ENCODE measurements at regions not wholly inside any gene's neighbourhood (a gene's known extent, or its start where the extent isn't known, plus 50 kb on each side); places are given as distances from the start of the nearest gene placed in this dataset.
A peak's percentile ranks its signal among the peaks of the same experiment; 100 is the strongest.

GRCh38 chr20:21573259-21573658 is 59.4 kb upstream of the NKX2-2 start:
- BruUV-seq (replicated peaks), result no TSS peak
- CTCF ChIA-PET, result interaction anchor here (0.5 to 6.5 kb wide), 32 partner anchors 8 to 1252 kb away, joined by 3 to 99 read pairs (median 6); no protein-coding TSS in a partner anchor
- H3K9me3 Mint-ChIP-seq (ENCODE audit: unreplicated experiment), result no peaks in the 10 kb centered on the region

GRCh38 chr20:21571841-21572690 is 58.2 kb upstream of the NKX2-2 start:
- ChIA-PET CTCF (interaction anchor here (0.6 to 6.5 kb wide), 81 partner anchors 8 to 1601 kb away, joined by 3 to 99 read pairs (median 5); no protein-coding TSS in a partner anchor), POLR2A (interaction anchor here (0.9 to 1.2 kb wide), 2 partner anchors 11 to 37 kb away, joined by 3 read pairs; no protein-coding TSS in a partner anchor)
- Mint-ChIP-seq H3K27ac (ENCODE audit: low read depth, unreplicated experiment) (no peak overlapping the region), H3K4me3 (ENCODE audit: unreplicated experiment) (no peak overlapping the region), H3K27me3 (ENCODE audit: insufficient read depth, unreplicated experiment) (peaks cover 34% of the 10 kb centered on the region), H3K4me1 (ENCODE audit: insufficient read depth, unreplicated experiment) (no peaks in the 10 kb centered on the region), H3K9me3 (ENCODE audit: unreplicated experiment) (no peaks in the 10 kb centered on the region), H3K36me3 (ENCODE audit: insufficient read depth, unreplicated experiment) (no peaks in the 10 kb centered on the region)
- peak; percentile 90 for TF ChIP-seq CTCF (IDR thresholded peaks at IDR 0.05; ENCODE audit: unreplicated experiment)
- peak; percentile 28 for DNase-seq (ENCODE audit: unreplicated experiment)
- intact Hi-C loops (cut with micrococcal nuclease), result loop anchor here (1.0 to 10.0 kb wide), 5 partner anchors 42 to 735 kb away; no protein-coding TSS in a partner anchor
- no TSS peak for BruUV-seq (replicated peaks)

More at GRCh38 chr20:21573259-21573658, 59.4 kb upstream of the NKX2-2 start:
- peaks cover 29% of the 10 kb centered on the region for H3K27me3 Mint-ChIP-seq (ENCODE audit: insufficient read depth, unreplicated experiment)
- no peaks in the 10 kb centered on the region for H3K4me1 Mint-ChIP-seq (ENCODE audit: insufficient read depth, unreplicated experiment)
- DNase-seq (ENCODE audit: unreplicated experiment), result no peak
- H3K36me3 Mint-ChIP-seq (ENCODE audit: insufficient read depth, unreplicated experiment), result no peaks in the 10 kb centered on the region
- TF ChIP-seq CTCF (IDR thresholded peaks at IDR 0.05; ENCODE audit: unreplicated experiment), result no peak
- no peak overlapping the region for H3K4me3 Mint-ChIP-seq (ENCODE audit: unreplicated experiment)
- POLR2A ChIA-PET, result no interaction called here
- H3K27ac Mint-ChIP-seq (ENCODE audit: low read depth, unreplicated experiment), result no peak overlapping the region
- intact Hi-C loops (cut with micrococcal nuclease), result loop anchor here (2.0 to 10.0 kb wide), 2 partner anchors 68 to 708 kb away; no protein-coding TSS in a partner anchor

- H3K4me1 Mint-ChIP-seq (ENCODE audit: insufficient read depth, unreplicated experiment), result no peaks in the 10 kb centered on the region
- no peak for TF ChIP-seq CTCF (IDR thresholded peaks at IDR 0.05; ENCODE audit: unreplicated experiment)
- H3K27ac Mint-ChIP-seq (ENCODE audit: low read depth, unreplicated experiment), result no peak overlapping the region
- intact Hi-C loops (cut with micrococcal nuclease), result loop anchor here (10.0 kb wide), 1 partner anchor 66 kb away; no protein-coding TSS in a partner anchor
- CTCF ChIA-PET, result interaction anchor here (0.6 to 6.5 kb wide), 45 partner anchors 8 to 977 kb away, joined by 3 to 99 read pairs (median 7); no protein-coding TSS in a partner anchor
- BruUV-seq (replicated peaks), result no TSS peak
- H3K27me3 Mint-ChIP-seq (ENCODE audit: insufficient read depth, unreplicated experiment), result peaks cover 34% of the 10 kb centered on the region
- no peak for DNase-seq (ENCODE audit: unreplicated experiment)
- POLR2A ChIA-PET, result interaction anchor here (1.2 to 1.3 kb wide), 2 partner anchors 30 to 36 kb away, joined by 3 read pairs; no protein-coding TSS in a partner anchor
- H3K36me3 Mint-ChIP-seq (ENCODE audit: insufficient read depth, unreplicated experiment), result no peaks in the 10 kb centered on the region
- H3K9me3 Mint-ChIP-seq (ENCODE audit: unreplicated experiment), result no peaks in the 10 kb centered on the region
- no peak overlapping the region for H3K4me3 Mint-ChIP-seq (ENCODE audit: unreplicated experiment)
Measured at GRCh38 chr20:21570285-21570992, 56.6 kb upstream of the NKX2-2 start.

GRCh38 chr20:21569586-21569985 is 55.7 kb upstream of the NKX2-2 start:
- ChIA-PET CTCF (interaction anchor here (0.6 to 6.5 kb wide), 8 partner anchors 9 to 731 kb away, joined by 3 to 99 read pairs (median 40); no protein-coding TSS in a partner anchor), POLR2A (no interaction called here)
- TF ChIP-seq CTCF (IDR thresholded peaks at IDR 0.05; ENCODE audit: unreplicated experiment), result no peak
- no TSS peak for BruUV-seq (replicated peaks)
- H3K4me1 Mint-ChIP-seq (ENCODE audit: insufficient read depth, unreplicated experiment), result no peaks in the 10 kb centered on the region
- no peaks in the 10 kb centered on the region for H3K9me3 Mint-ChIP-seq (ENCODE audit: unreplicated experiment)
- DNase-seq (ENCODE audit: unreplicated experiment), result no peak
- no peak overlapping the region for H3K27ac Mint-ChIP-seq (ENCODE audit: low read depth, unreplicated experiment)
- H3K36me3 Mint-ChIP-seq (ENCODE audit: insufficient read depth, unreplicated experiment), result no peaks in the 10 kb centered on the region
- intact Hi-C loops (cut with micrococcal nuclease), result no loop called here
- no peak overlapping the region for H3K4me3 Mint-ChIP-seq (ENCODE audit: unreplicated experiment)
- peaks cover 31% of the 10 kb centered on the region for H3K27me3 Mint-ChIP-seq (ENCODE audit: insufficient read depth, unreplicated experiment)

Measured in MCF 10A (cell line).